NCI-H146 (cell line): ENCODE measurements at regions not wholly inside any gene's neighbourhood (a gene's known extent, or its start where the extent isn't known, plus 50 kb on each side); places are given as distances from the start of the nearest gene placed in this dataset.
"Not testable (repeated sequence)": the region's sequence is repeated elsewhere in the genome, so short reads cannot be mapped to it uniquely, and the experiment has no call there.

ENCODE experiments used
- DNase-seq: peaks from one replicate; lab custom pipeline; 2025; lab: John Stamatoyannopoulos, UW

DNA sequence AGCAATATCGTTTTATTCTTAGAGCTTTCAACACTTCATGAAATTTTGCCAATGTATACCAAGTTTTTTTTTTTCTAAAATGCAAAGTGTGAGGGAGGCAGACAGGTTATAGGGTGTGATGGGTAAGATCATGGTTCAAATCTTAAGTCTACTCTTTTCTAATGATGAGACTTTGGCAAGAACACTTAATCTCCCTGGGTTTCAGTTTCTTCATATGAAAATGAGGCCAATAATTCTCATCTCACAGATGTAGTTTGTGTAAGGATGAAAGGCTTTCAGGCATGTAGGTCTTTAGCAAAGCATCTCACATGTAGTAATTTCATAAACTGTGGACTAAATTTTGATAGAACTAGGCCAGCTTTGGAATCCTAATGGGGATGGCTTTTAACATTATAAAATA, 457.1 kb downstream of the QKI start:
- no peak for DNase-seq

DNA sequence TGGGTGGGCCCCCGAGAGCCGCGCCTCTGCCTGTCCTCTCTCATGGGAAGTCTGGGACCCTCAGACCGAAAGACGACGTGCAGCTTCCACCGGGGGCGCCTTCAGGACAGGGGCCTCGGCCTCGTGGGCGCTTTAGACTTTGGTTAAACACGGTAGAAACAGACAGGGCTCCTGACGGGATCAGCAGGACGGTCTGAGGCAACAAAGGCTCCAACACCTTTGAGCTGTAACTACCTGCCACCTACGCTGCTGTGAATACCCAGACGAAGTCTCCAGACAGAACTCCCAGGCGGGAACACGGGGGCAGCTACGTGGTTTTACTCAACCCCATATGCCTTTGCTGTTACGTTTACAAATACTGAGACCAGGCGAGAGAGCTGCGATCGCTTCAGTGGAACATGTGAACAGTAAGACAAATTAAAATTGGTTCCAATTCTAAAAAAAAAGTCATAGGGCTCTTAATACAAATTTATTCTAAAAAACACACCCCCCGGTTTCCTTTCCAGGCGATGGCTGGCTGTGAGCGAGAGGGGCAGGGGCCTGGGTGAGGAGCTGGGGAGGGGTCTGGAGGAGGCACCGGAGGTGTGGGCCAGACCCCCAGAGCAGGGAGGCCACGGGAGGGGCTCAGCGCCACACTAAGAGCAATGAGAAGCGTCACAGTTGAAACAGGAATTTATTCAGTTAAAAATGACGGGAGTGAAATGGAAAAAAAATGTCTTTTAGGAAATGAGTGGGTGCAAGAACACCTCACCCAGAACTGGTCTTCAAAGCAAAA, 453.2 kb downstream of the QKI start:
- no peak for DNase-seq

DNA sequence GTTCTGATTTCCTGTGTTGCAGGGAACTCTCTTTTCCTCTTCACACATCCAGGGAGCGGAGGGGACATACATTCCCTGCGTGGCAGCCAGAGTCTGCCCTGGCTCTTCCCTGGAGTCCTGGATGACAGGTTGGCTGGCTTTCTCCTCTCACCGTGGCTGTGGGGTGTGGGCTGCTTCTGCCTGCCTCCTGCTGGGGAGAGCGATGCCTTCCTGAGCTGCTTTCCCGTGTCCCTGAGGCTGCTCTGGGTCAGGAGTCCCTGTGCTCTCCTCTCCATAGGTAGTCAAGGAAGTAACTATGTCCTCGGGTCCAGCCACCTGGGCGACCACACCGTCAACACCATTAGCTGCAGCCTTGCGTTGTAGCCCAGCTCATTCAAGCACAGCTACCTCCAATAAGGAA, 451.7 kb downstream of the QKI start:
- no peak for DNase-seq

DNA sequence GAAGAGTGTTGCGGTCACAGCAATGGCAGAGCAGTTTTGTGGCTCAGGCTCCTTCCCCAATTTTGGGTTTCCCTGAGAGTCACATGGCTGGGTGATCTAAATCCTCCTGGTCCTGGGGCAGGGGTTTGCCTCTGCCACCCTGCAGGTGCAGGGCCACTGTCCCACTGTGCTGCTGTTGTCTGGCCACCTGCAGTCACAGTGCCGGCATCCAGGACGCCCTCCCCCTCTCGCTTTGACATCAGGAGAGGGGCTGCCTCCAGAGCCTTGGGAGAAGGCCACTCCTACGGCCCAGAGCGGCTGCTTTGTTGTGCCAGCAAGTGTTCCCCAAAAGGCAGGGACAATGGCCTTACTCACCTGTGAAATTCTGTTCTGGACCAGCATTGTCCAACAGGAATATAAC, 449.0 kb downstream of the QKI start:
- DNase-seq: no peak

DNA sequence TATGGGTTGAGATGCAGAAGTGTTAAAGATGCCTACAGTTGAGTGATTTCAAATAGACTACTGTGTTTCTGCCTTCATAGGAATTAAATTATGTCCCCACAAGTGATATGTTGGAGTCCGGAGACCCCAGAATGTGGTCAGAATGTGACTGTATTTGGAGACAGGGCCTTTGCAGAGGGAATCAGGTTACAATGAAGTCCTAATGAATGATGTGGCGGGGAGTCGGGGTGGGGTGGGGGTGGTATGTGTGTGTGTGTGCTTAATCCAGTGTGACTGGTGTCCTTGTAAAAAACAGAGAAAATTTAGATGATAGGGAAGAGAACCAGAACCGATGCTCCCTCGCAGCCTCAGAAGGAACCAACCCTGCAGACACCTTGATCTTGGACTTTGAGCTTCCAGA, 448.2 kb downstream of the QKI start:
- no peak for DNase-seq

DNA sequence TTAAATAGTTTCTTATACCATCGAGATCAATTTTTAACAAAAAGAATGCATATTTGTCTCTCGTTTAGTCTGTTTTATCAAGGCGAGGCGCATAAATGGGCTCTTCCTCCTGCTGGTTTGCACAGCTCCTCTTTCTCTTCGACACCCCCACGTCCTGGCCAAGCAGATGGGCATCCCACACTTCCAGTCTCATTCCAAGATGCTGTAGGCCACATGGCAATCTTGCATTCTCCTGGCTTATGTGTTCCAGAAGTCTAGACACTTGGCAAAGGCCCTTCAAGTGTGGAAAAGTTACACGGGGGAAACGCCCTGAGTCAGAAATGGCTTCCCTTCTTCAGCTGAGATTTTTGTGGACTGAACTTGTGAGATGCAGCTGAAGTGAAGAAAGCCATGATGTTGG, 447.1 kb downstream of the QKI start:
- no peak for DNase-seq

DNA sequence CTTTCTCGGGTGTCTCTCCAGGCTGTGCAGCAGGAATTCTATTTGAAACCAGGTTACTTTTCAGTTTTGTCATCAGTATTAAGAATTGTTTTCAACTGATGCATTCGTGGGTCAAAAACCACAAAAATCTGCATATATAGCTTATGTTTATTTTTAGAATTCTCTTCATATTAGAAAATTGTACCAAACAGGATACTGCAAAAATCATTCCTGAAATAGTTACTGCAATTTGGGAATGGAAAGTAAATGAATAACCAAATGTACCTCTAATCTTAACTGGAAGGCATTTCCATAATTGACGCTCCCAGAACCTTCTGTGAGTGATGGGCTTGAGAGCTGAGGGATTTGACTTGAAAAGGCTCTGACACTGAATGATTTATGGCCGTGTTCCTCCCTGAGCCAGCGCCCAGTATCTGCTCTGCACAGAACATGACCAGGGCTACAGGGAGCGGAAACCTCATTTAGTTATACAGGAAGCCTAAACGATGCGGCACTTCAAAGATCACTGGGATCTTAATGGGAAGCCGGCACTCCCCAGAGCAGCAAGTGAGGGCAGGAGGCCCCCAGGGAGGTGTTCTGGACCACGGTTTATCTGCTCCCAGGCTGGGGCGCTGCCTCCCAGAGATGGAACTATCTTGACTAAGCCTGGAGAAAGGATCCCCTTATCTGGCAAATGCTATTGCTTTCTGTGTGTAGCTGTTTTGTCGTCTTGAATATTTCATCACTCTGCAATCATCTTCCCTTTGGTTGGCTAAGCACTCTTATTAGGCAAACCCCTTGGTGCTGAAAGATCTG, 446.0 kb downstream of the QKI start:
- DNase-seq: no peak

DNA sequence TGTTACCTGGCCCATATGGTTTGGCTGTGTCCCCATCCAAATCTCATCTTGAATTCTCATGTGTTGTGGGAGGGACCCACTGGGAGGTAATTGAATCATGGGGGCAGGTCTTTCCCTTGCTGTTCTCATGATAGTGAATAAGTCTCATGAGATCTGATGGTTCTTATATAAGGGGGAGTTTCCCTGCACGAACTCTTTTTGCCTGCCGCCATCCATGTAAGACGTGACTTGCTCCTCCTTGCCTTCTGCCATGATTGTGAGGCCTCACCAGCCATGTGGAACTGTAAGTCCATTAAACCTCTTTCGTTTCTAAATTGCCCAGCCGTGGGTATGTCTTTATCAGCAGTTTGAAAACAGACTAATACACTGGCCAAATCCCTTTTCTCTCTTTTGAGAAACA, 444.4 kb downstream of the QKI start:
- not testable (repeated sequence) for DNase-seq

DNA sequence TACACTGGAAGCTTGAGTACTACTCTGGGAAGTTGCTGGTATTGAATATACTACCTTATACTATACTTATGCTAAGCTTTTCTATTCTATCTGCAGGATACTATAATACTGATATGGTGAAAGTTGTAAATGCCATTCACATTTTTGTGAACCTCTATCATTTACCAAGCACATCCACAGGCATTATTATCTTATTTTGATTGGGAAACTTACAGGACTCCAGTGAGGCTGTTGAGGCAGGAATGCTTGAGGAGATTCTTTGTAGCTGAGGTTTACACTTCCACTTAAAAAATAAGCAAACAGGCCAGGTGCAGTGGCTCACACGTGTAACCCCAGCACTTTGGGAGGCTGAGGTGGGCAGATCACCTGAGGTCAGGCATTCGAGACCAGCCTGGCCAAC, 442.9 kb downstream of the QKI start:
- DNase-seq: no peak

DNA sequence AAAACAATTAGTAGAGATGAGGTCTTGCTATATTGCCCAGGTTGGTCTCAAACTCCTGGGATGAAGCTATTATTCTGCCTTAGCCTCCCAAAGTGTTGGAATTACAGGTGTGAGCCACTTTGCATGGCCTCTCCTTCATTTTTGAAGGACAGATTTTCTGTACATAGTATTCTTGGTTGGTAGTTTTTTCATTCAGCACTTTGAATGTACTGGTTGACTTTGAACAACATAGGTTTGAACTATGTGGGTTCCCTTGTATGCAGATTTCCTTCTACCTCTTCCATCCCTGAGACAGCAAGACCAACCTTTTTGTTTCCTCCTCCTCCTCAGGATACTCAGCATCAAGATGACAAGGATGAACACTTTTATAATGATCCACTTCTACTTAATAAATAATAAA, 436.4 kb downstream of the QKI start:
- no peak for DNase-seq

DNA sequence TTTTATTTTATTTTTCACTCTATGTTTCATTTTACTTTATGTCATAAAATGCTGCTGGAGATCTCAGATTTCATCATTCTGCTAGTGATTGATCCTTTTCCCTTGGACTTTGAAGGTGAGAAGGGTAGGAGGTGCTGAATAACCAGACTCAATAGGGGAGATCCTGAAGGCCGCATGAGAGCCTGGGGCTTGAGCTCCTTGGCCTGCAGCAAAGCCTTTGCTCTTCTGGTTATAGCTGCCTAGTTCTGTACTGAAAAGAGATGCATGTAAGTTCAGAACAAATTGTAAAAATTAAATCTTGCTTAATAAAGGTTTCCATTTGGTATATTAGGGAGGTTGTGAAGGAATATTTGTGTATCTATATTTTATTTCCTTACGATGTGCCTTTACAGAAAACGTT, 430.2 kb downstream of the QKI start:
- no peak for DNase-seq

DNA sequence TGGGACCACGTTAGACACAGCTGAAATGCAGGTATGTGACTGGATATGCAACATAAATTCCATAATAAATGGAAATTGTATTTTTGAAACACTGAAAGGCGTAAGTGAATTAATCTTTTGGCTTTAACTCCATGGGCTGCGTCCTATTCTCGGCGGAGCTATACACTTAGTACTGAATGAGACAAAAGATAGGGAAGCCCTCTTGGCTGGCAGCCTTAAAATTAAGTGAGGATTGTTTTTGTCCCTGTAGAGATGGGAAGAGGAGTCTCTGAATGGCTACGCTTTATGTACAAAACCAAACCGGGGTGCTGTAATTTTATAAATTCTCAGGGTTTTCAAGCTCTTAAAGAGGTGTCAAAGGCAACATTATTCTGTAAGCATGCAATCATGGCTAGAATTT, 429.8 kb downstream of the QKI start:
- no peak for DNase-seq

DNA sequence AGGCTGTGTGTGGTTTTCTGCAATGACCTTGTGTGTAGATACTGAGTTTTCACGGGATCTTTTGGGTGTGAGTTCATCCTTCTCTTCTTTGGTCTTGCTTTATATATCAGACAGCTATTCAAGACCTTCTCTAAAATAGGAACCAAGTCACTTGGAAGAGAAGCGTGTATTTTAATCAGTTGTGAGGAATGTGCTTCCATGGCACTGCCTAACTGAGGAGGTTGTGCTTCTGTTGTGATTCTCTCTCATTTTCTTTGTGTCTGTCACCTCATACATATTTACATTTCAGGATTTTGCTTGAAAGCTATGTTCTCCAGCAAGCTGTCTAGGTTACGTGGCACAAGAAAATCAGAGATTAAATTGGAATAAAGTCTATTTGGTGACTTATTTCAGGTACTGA, 428.7 kb downstream of the QKI start:
- no peak for DNase-seq

DNA sequence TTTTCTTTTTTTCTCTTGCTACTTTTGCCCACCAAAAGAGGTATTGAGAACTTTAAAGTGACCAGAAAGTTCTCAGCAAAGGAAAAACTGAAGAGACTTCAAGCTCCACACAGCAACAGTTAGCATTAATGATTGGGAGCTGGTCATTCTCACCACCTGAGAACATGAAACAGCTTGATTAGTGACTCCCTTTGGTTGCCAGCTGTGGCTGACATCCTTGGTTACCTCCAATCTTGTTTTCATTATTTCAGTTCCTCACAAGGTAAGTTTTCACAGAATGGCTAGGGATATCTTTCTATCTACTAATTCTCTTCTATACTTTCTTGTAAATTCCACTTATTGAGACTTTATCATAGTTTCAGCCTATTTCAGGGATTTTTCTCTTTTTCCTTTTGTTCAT, 427.9 kb downstream of the QKI start:
- DNase-seq: no peak

DNA sequence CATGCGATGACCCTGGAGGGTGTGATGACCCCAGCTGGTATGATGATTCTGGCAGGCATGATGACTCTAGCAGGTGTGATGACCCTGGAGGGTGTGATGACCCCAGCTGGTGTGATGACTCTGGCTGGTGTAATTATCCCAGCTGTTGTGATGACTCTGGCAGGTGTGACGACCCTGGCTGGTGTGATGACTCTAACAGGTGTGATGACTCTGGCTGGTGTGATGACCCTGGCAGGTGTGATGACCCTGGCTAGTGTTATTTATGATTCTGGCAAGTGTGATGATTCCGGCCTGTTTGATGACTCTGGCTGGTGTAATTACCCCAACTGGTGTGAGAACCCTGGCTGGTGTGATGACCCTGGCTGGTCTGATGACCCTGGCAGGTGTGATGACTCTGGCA, 427.2 kb downstream of the QKI start:
- no peak for DNase-seq

DNA sequence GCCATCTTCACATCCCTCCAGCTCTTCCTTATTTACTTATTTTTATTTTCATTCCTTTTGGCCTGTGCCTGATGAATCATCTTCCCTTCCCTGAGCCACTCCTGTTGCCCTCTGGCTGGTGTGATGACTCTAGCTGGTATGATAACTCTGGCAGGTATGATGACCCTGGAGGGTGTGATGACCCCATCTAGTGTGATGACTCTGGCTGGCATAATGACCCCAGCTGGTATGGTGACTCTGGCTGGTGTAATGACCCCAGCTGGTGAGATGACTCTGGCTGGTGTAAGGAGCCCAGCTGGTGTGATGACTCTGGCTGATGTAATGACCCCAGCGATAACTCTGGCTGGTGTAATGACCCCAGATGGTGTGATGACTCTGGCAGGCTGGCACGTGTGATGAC, 426.8 kb downstream of the QKI start:
- DNase-seq: no peak

DNA sequence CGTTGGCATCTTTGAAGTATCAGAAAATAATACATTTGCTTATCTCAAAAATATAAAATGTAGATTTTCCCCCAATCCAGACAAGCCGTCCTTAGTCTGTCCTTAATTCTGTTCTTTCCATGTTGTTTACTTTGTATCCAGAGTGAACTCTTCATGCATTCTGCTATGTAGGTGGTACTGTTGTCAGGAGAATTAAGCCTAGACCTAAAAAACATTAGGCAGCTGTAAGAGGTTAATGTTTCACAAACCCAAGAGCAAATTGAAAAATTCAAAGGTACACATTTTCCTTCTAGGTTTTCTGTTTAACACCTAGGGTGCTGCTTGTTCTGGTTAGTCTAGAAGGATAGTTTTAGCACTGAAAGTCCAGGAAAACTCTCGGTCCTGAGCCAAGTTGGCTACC, 426.4 kb downstream of the QKI start:
- no peak for DNase-seq

DNA sequence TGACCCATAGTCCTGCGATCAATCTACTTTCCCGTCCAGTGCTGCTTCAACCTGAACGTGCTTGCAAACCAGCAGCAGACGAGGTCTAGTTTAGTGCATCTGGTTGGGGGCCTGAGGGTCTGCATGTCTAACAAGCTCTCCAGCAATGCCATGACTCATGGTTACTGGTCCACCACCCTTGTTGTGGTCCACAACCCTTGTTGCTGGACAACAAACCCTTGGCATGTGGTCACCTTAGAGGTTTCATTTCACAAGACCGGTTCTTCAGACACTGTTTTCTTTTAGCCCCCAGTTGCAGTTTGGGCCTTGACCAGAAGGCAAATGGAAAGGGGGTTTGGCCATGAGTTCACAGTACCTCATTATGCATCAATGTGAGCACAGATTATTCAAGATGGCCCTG, 424.8 kb downstream of the QKI start:
- DNase-seq: no peak

DNA sequence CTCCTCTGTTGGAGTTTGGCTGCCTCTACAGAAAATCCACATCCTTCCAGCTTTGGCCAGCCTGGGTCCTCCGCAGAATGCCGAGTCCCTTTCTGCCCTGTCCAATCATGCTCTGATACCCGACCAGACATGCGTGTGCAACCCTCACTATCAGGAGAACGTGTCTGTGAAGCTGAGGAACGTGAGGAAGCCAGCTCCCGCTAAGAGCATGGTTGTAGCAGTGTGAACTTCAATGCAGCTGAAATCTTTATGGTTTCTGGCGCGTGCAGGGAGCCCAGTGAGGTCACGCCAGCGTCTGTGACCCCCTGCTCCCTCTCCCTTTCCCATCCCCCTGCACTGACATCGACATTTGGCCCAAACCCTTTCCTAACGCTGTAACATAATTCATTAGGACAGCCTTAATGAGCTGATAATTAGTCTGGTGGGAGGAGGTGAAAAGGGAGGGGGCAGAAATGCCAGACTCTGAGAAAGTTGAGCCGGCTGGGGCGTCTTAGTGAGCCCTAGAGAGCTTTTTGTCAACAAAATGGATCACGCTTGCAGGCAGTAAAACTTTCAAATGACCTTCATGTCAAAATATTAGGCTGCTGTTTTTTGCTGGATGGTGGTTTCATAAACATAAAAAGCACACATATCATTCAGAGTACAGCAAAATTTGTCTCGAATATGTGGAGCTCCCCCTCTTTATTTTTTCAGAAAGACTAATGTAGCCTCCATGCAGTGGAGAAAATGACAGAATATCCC, 423.3 kb downstream of the QKI start:
- DNase-seq: peak; percentile 41

DNA sequence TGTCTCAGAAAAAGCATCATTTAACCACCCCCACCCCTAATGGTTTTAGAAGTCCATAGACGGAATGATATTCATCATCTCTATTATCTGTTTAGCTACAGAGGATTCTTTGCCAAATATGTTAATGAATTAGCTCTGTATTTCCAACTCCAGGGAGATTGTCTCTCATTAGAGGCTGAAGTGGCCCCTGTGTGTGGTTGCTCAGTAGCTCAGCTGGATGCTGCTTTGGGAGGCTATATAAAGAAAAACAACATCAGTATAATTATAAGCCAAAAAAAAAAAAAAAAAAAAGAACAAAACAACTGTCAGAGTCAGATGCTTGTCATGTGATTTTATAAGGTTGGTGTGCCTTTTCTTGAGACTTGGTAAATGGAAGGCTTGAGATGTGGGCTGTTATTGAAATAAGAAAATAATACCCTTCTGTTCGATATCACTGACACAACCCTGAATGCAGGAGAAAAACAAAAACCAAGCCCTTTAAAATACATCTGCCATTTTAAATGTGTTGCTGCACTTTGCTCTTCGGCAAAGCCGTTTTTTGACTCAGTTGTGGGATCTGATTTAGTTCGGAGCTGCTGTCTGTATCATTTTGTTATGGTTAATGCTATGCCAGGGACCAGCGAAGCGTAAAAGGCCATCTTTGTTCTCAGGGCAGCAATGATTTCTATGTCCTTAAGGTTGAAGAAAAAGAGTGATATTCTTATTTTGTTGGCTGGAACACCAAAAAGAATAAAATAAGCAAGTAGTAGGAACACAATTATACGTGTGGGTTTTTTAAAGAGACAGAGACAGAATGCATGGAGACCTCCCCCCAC, 422.6 kb downstream of the QKI start:
- peak; percentile 12 for DNase-seq

DNA sequence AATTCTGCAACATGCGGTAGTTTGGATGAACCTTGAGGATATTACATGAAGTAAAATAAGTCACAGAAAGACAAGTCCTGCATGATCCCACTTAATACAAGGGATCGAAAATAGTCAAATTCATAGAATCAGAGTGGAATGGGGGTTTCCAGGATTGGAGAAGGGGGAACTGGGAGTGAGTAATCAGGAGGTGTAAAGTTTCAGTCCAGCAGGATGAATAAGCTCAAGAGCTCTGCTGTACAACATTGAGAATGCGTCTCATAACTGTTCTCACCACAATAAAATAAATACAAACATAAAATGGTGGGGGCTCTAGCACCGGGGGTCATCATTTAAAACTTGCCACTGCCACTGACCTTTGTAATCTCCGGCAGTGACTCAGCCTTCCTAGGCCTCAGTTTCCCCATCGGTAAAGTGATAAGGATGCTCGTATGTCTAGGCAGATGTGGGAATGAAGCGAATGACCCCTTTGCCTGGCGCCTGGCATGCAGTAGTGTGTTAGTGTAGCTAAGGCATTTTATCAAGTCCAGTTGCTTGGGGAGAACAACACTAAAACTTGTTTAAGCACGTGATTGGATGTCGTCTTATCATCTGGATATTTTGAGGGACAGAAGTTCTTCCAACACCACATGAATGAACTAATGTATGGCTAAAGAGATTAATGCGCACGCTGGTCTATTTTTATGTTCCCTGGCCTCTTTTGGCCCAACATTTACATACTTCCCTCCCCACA, 421.1 kb downstream of the QKI start:
- no peak for DNase-seq
